Colonic mucosa (tissue), 4 donors: ENCODE measurements at regions not wholly inside any gene's neighbourhood (a gene's known extent, or its start where the extent isn't known, plus 50 kb on each side); places are given as distances from the start of the nearest gene placed in this dataset.

ENCODE experiments used
- DNase-seq: peaks from one replicate; pipeline ENCODE4 v3.0.0-alpha.2; 2020
- H3K27ac ChIP-seq: fragments of 200-600 bp; one replicate; pipeline ENCODE4 v1.8.0; 2021
- H3K27me3 ChIP-seq: fragments of 200-600 bp; one replicate; pipeline ENCODE4 v1.8.0; 2021
- H3K36me3 ChIP-seq: fragments of 200-600 bp; one replicate; pipeline ENCODE4 v1.8.0; 2021
- H3K4me1 ChIP-seq: fragments of 200-600 bp; one replicate; pipeline ENCODE4 v1.8.0; 2021; ENCODE audit warnings: mild to moderate bottlenecking
- H3K4me3 ChIP-seq: fragments of 200-600 bp; one replicate; pipeline ENCODE4 v1.8.0; 2021
- H3K9ac ChIP-seq, 2 donors: one replicate each; pipeline ENCODE4 v1.7.0; 2013; ENCODE audit warnings: control low read depth in 2 of 2, low read depth in 2 of 2, low read length in 2 of 2
- H3K9me3 ChIP-seq: fragments of 200-600 bp; one replicate; pipeline ENCODE4 v1.8.0; 2021
- CTCF ChIP-seq: fragments of 200-600 bp; IDR thresholded peaks from one replicate; pipeline ENCODE4 v1.8.0; 2022; ENCODE audit warnings: antibody characterized with exemption, mild to moderate bottlenecking
- intact Hi-C: fragments of 100-400 bp; cut with DNase I; formaldehyde crosslinking; loops from one replicate; pipeline ENCODE4 v1.14.1; 2022
- donor health status: healthy.
- donor health status: DM: no; HTN: no; CAD: no.
- donor health status: DM: no; HTN: no; CAD: no.

GRCh38 chr5:27234916-27235315 is 196.5 kb upstream of the CDH9 start:
- Histone ChIP-seq H3K4me3 (no peak overlapping the region), H3K4me1 (no peaks in the 10 kb centered on the region), H3K27me3 (no peaks in the 10 kb centered on the region), H3K27ac (no peak overlapping the region), H3K36me3 (no peaks in the 10 kb centered on the region), H3K9me3 (no peaks in the 10 kb centered on the region), H3K9ac (no peak overlapping the region)
- no peak for DNase-seq
- intact Hi-C loops = no loop called here
- no peak for TF ChIP-seq CTCF

- Histone ChIP-seq H3K27ac (no peak overlapping the region), H3K9me3 (no peaks in the 10 kb centered on the region), H3K4me1 (no peaks in the 10 kb centered on the region), H3K36me3 (no peaks in the 10 kb centered on the region), H3K9ac (no peak overlapping the region), H3K27me3 (no peaks in the 10 kb centered on the region), H3K4me3 (no peak overlapping the region)
- intact Hi-C loops = no loop called here
- no peak for DNase-seq
- no peak for TF ChIP-seq CTCF
These were observed 183.0 kb upstream of the CDH9 start for GRCh38 chr5:27221410-27221809.

DNA sequence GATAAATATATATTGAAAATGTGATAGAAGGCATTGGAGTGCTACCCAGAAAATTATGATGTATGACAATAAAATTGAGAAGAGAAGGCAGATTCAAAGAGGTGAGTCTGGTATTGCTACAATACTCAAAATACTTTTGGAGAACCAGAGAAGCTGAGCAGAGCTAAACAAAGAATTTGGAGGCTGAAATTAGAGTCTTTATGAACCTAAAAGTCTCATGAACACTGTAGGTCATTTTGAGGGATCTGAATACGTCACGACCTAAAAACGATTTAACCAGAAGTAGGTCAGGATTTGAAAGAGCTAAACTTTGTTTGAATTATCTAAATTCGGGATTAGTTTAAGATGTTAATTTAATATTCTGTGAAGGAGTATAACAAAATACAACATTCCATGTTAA is 182.4 kb upstream of the CDH9 start:
- H3K9me3 ChIP-seq = no peaks in the 10 kb centered on the region
- no peak for DNase-seq
- H3K4me3 ChIP-seq = no peak overlapping the region
- H3K27ac ChIP-seq = no peak overlapping the region
- H3K9ac ChIP-seq = no peak overlapping the region
- H3K4me1 ChIP-seq = no peaks in the 10 kb centered on the region
- no peaks in the 10 kb centered on the region for H3K36me3 ChIP-seq
- intact Hi-C loops = no loop called here
- no peak for TF ChIP-seq CTCF
- no peaks in the 10 kb centered on the region for H3K27me3 ChIP-seq

- intact Hi-C loops = no loop called here
- H3K9me3 ChIP-seq = no peaks in the 10 kb centered on the region
These were observed 179.6 kb upstream of the CDH9 start for GRCh38 chr5:27217977-27218376.

GRCh38 chr5:27217155-27217956 is 179.0 kb upstream of the CDH9 start:
- Histone ChIP-seq H3K27me3 (no peaks in the 10 kb centered on the region), H3K36me3 (no peaks in the 10 kb centered on the region), H3K9me3 (no peaks in the 10 kb centered on the region), H3K4me3 (no peak overlapping the region), H3K4me1 (no peaks in the 10 kb centered on the region), H3K9ac (no peak overlapping the region), H3K27ac (no peak overlapping the region)
- no peak for DNase-seq
- TF ChIP-seq CTCF = no peak
- intact Hi-C loops = no loop called here

More at GRCh38 chr5:27217977-27218376, 179.6 kb upstream of the CDH9 start:
- Histone ChIP-seq H3K27ac (no peak overlapping the region), H3K4me1 (no peaks in the 10 kb centered on the region), H3K36me3 (no peaks in the 10 kb centered on the region), H3K27me3 (no peaks in the 10 kb centered on the region), H3K9ac (no peak overlapping the region), H3K4me3 (no peak overlapping the region)
- no peak for DNase-seq
- no peak for TF ChIP-seq CTCF
